ENCODE measurements at regions not wholly inside any gene's neighbourhood (a gene's known extent, or its start where the extent isn't known, plus 50 kb on each side); places are given as distances from the start of the nearest gene placed in this dataset.
"Not testable (repeated sequence)": the region's sequence is repeated elsewhere in the genome, so short reads cannot be mapped to it uniquely, and the experiment has no call there.

DNA sequence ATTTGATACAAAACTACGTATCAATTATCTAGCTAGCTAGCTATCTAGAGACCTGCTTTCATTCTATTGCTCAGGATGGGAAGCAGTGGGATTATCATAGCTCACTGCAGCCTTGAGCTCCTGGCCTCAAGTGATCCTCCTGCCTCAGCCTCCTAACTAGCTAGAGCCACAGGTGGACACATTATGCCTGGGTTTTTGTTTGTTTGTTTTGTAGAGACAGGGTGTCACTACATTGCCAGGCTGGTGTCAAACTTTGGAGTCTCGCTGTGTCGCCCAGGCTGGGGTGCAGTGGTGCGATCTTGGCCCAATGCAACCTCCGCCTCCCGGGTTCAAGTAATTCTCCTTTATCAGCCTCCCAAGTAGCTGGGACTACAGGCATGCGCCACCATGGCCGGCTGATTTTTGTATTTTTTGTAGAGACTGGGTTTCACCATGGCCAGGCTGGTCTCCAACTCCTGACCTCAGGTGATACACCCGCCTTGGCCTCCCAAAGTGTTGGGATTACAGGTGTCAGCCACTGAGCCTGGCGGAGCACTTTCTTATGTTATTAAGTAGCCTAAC is 122.5 kb upstream of the FBXO28 start:
- TF ChIP-seq, protein P1, sequence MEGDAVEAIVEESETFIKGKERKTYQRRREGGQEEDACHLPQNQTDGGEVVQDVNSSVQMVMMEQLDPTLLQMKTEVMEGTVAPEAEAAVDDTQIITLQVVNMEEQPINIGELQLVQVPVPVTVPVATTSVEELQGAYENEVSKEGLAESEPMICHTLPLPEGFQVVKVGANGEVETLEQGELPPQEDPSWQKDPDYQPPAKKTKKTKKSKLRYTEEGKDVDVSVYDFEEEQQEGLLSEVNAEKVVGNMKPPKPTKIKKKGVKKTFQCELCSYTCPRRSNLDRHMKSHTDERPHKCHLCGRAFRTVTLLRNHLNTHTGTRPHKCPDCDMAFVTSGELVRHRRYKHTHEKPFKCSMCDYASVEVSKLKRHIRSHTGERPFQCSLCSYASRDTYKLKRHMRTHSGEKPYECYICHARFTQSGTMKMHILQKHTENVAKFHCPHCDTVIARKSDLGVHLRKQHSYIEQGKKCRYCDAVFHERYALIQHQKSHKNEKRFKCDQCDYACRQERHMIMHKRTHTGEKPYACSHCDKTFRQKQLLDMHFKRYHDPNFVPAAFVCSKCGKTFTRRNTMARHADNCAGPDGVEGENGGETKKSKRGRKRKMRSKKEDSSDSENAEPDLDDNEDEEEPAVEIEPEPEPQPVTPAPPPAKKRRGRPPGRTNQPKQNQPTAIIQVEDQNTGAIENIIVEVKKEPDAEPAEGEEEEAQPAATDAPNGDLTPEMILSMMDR (IDR thresholded peaks at IDR 0.05): not testable (repeated sequence)
- not testable (repeated sequence) for TF ChIP-seq EP300, POLR2A (IDR thresholded peaks at IDR 0.05)
